Gastrocnemius medialis (tissue), 4 donors: ENCODE measurements at regions not wholly inside any gene's neighbourhood (a gene's known extent, or its start where the extent isn't known, plus 50 kb on each side); places are given as distances from the start of the nearest gene placed in this dataset.

Experiments
- CTCF ChIP-seq, 5 experiments: fragments of 450-650 bp in 3 of 5; fragments of 200-600 bp in 2 of 5; sonication (generic) in 2 of 5; IDR thresholded peaks in 4 of 5; conservative IDR thresholded peaks in 1 of 5; 1 replicate in 4 of 5; 2 replicates in 1 of 5; pipeline ENCODE4 v1.5.1; 2016 to 2019; ENCODE audit warnings: antibody characterized with exemption in 5 of 5, mild to moderate bottlenecking in 3 of 5, moderate library complexity in 3 of 5
- POLR2A ChIP-seq, 2 donors: fragments of 450-650 bp; IDR thresholded peaks; one replicate each; pipeline ENCODE4 v1.6.1; 2017; ENCODE audit warnings: antibody characterized with exemption in 2 of 2, mild to moderate bottlenecking in 2 of 2, moderate library complexity in 2 of 2

GRCh38 chr7:41463770-41464470, 239.0 kb downstream of the INHBA start:
- TF ChIP-seq POLR2A (IDR thresholded peaks at IDR 0.05) (no peak), CTCF (IDR thresholded peaks at IDR 0.05 in 4 of 5, conservative IDR thresholded peaks at IDR 0.05 in 1 of 5) (no peak)
